ENCODE measurements at regions not wholly inside any gene's neighbourhood (a gene's known extent, or its start where the extent isn't known, plus 50 kb on each side); places are given as distances from the start of the nearest gene placed in this dataset.

DNA sequence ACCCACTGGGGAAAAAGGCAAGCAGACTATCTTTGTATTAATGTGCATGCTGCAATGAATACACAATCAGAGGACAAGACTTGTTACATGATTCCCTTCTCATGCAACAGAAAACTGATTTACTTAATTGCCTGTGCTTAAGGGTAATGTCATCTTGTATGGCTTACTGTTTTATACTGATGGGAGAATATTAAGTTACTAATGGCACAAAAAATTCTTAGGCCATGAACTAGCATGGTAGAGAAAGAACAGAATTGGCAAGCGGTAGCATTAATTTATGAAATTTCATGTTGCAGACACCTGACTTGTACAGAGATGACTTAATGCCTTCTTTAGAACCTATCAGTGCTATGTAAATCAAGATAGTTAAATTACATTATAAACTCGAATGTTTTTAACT, 282.3 kb downstream of the CNTN3 start:
- no peak for TF ChIP-seq POLR2A (IDR thresholded peaks at IDR 0.05)
- TF ChIP-seq, protein P1, sequence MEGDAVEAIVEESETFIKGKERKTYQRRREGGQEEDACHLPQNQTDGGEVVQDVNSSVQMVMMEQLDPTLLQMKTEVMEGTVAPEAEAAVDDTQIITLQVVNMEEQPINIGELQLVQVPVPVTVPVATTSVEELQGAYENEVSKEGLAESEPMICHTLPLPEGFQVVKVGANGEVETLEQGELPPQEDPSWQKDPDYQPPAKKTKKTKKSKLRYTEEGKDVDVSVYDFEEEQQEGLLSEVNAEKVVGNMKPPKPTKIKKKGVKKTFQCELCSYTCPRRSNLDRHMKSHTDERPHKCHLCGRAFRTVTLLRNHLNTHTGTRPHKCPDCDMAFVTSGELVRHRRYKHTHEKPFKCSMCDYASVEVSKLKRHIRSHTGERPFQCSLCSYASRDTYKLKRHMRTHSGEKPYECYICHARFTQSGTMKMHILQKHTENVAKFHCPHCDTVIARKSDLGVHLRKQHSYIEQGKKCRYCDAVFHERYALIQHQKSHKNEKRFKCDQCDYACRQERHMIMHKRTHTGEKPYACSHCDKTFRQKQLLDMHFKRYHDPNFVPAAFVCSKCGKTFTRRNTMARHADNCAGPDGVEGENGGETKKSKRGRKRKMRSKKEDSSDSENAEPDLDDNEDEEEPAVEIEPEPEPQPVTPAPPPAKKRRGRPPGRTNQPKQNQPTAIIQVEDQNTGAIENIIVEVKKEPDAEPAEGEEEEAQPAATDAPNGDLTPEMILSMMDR (IDR thresholded peaks at IDR 0.05 in 8 of 11, conservative IDR thresholded peaks at IDR 0.05 in 3 of 11): no peak
- TF ChIP-seq POLR2AphosphoS5 (IDR thresholded peaks at IDR 0.05): no peak
